ENCODE measurements at regions not wholly inside any gene's neighbourhood (a gene's known extent, or its start where the extent isn't known, plus 50 kb on each side); places are given as distances from the start of the nearest gene placed in this dataset.
"Not testable (repeated sequence)": the region's sequence is repeated elsewhere in the genome, so short reads cannot be mapped to it uniquely, and the experiment has no call there.

- no peak for DNase-seq (ENCODE audit: extremely low spot score)
- no peak for TF ChIP-seq CTCF (IDR thresholded peaks at IDR 0.05; ENCODE audit: control extremely low read depth, extremely low read depth, low read depth, missing control alignments)
- POLR2A ChIA-PET = no interaction called here
- CTCF ChIA-PET = interaction anchor here (1.1 to 1.8 kb wide), 2 partner anchors 9 to 11 kb away, joined by 4 to 5 read pairs; no protein-coding TSS in a partner anchor
Observed at GRCh38 chr4:30538794-30539193, 181.4 kb upstream of the PCDH7 start.

GRCh38 chr4:30543057-30543456 lies 177.1 kb upstream of the PCDH7 start:
- CTCF ChIA-PET = interaction anchor here (2.8 kb wide), 1 partner anchor 10 kb away, joined by 10 read pairs; no protein-coding TSS in a partner anchor
- no peak for TF ChIP-seq CTCF (IDR thresholded peaks at IDR 0.05; ENCODE audit: control extremely low read depth, extremely low read depth, low read depth, missing control alignments)
- no peak for DNase-seq (ENCODE audit: extremely low spot score)
- POLR2A ChIA-PET = no interaction called here

GRCh38 chr4:30553151-30553550 lies 167.0 kb upstream of the PCDH7 start:
- DNase-seq (ENCODE audit: extremely low spot score) = no peak
- CTCF ChIA-PET = no interaction called here
- POLR2A ChIA-PET = no interaction called here
- no peak for TF ChIP-seq CTCF (IDR thresholded peaks at IDR 0.05; ENCODE audit: control extremely low read depth, extremely low read depth, low read depth, missing control alignments)

GRCh38 chr4:30553706-30554105 lies 166.5 kb upstream of the PCDH7 start:
- ChIA-PET CTCF (no interaction called here), POLR2A (no interaction called here)
- no peak for DNase-seq (ENCODE audit: extremely low spot score)
- TF ChIP-seq CTCF (IDR thresholded peaks at IDR 0.05; ENCODE audit: control extremely low read depth, extremely low read depth, low read depth, missing control alignments) = no peak

GRCh38 chr4:30555775-30556174 lies 164.4 kb upstream of the PCDH7 start:
- ChIA-PET CTCF (interaction anchor here (0.9 to 1.8 kb wide), 4 partner anchors 14 to 65 kb away, joined by 3 to 4 read pairs (median 3); no protein-coding TSS in a partner anchor), POLR2A (no interaction called here)
- DNase-seq (ENCODE audit: extremely low spot score) = no peak
- no peak for TF ChIP-seq CTCF (IDR thresholded peaks at IDR 0.05; ENCODE audit: control extremely low read depth, extremely low read depth, low read depth, missing control alignments)

- no peak for DNase-seq (ENCODE audit: extremely low spot score)
- CTCF ChIA-PET = no interaction called here
- no peak for TF ChIP-seq CTCF (IDR thresholded peaks at IDR 0.05; ENCODE audit: control extremely low read depth, extremely low read depth, low read depth, missing control alignments)
- POLR2A ChIA-PET = no interaction called here
Observed at GRCh38 chr4:30559481-30559880, 160.7 kb upstream of the PCDH7 start.

- ChIA-PET CTCF (no interaction called here), POLR2A (no interaction called here)
- no peak for TF ChIP-seq CTCF (IDR thresholded peaks at IDR 0.05; ENCODE audit: control extremely low read depth, extremely low read depth, low read depth, missing control alignments)
- no peak for DNase-seq (ENCODE audit: extremely low spot score)
Observed at GRCh38 chr4:30586850-30587249, 133.3 kb upstream of the PCDH7 start.

GRCh38 chr4:30589669-30590068 lies 130.5 kb upstream of the PCDH7 start:
- POLR2A ChIA-PET; DNase-seq (ENCODE audit: extremely low spot score); CTCF ChIA-PET: not testable (repeated sequence)

All from GM10248 (cell line).